K562 (cell line): ENCODE measurements at regions not wholly inside any gene's neighbourhood (a gene's known extent, or its start where the extent isn't known, plus 50 kb on each side); places are given as distances from the start of the nearest gene placed in this dataset.

Experiments
- ATAC-seq: fragments of 200-7000 bp; cut with Tn5 transposase; 3 replicates; pipeline ENCODE4 v1.9.1; 2020; ENCODE audit warnings: moderate library complexity
- BruUV-seq: library from RNA; stranded (reverse); fragments of 400-500 nt; replicated peaks from 2 replicates; lab custom pipeline; 2021; lab: Mats Ljungman, UMichigan
- CTCF ChIA-PET: fragments of 300-600 bp; formaldehyde crosslinking; extraction: SDS; loops from one replicate; lab custom pipeline; 2021; ENCODE audit warnings: low intra/inter-chr PET ratio; lab: Yijun Ruan, JAX
- POLR2A ChIA-PET: fragments of 300-600, 350-650 bp; sonication (Branson Sonifier 250); formaldehyde crosslinking; extraction: SDS; loops from one replicate; lab custom pipeline; 2021; ENCODE audit warnings: antibody characterized with exemption, inconsistent platforms; lab: Yijun Ruan, JAX
- DNase-seq, 4 experiments: peaks; one replicate each; pipeline versions ENCODE4 v3.0.0 to v3.0.0-alpha.2; 2011 to 2018; ENCODE audit warnings: low spot score in 3 of 4, mixed read lengths in 3 of 4; ENCODE audit errors: extremely low read depth in 1 of 4
- FAIRE-seq: peaks from 2 replicates; lab custom pipeline; 2011; peaks lifted over from hg19 to GRCh38; lab: Jason Lieb, UNC
- H2AFZ ChIP-seq: 2 replicates; pipeline ENCODE4 v1.6.0; 2011; ENCODE audit warnings: low read depth, low read length, control low read depth, inconsistent platforms
- H3K27ac ChIP-seq: fragments of 200-600 bp; 3 replicates; pipeline ENCODE4 v1.8.0; 2011; ENCODE audit warnings: low read depth, mild to moderate bottlenecking, control low read depth, inconsistent platforms, low read length, moderate library complexity, mixed read lengths; ENCODE audit errors: extremely low read depth
- H3K27me3 ChIP-seq, 2 experiments: fragments of 300-600 bp in 1 of 2; 2 replicates in 1 of 2; 3 replicates in 1 of 2; pipeline versions ENCODE4 v1.6.0 to v1.8.0; 2011; ENCODE audit warnings: inconsistent platforms in 2 of 2, low read length in 2 of 2, mild to moderate bottlenecking in 1 of 2, mixed read lengths in 1 of 2, moderate library complexity in 1 of 2; ENCODE audit not compliant: control insufficient read depth in 2 of 2, insufficient read depth in 2 of 2
- H3K36me3 ChIP-seq: fragments of 300-600 bp; 3 replicates; pipeline ENCODE4 v1.8.0; 2011; ENCODE audit warnings: mild to moderate bottlenecking, low read length, inconsistent platforms; ENCODE audit not compliant: control insufficient read depth, insufficient read depth
- H3K4me1 ChIP-seq, 2 experiments: fragments of 200-600 bp in 1 of 2; replicated peaks in 1 of 2; 2 replicates in 1 of 2; 3 replicates in 1 of 2; pipeline versions ENCODE4 v1.5.1 to v1.8.0; 2011; ENCODE audit warnings: inconsistent platforms in 2 of 2, low read length in 2 of 2, mild to moderate bottlenecking in 1 of 2, mixed read lengths in 1 of 2, moderate library complexity in 1 of 2; ENCODE audit not compliant: control insufficient read depth in 2 of 2, insufficient read depth in 2 of 2
- H3K4me2 ChIP-seq: 2 replicates; pipeline ENCODE4 v1.6.1; 2011; ENCODE audit warnings: low read length, control low read depth, inconsistent platforms, mixed read lengths; ENCODE audit not compliant: insufficient read depth
- H3K4me3 ChIP-seq: fragments of 200-600 bp; sonication (generic), shearing (Covaris generic); 2 replicates; pipeline ENCODE4 v1.5.1; 2016; ENCODE audit warnings: control low read depth, inconsistent platforms
- H3K79me2 ChIP-seq: fragments of 200-600 bp; 3 replicates; pipeline ENCODE4 v1.8.0; 2011; ENCODE audit warnings: low read length, inconsistent platforms; ENCODE audit not compliant: control insufficient read depth, insufficient read depth
- H3K9ac ChIP-seq, 2 experiments: 2 replicates each; pipeline versions ENCODE4 v1.6.0 to v1.6.1; 2011; ENCODE audit warnings: low read depth in 2 of 2, low read length in 2 of 2, control low read depth in 1 of 2, inconsistent platforms in 1 of 2, mild to moderate bottlenecking in 1 of 2, mixed read lengths in 1 of 2; ENCODE audit not compliant: insufficient read depth in 1 of 2
- H3K9me1 ChIP-seq: one replicate; pipeline ENCODE4 v1.6.0; 2011; ENCODE audit warnings: inconsistent platforms, mild to moderate bottlenecking, low read length, moderate library complexity; ENCODE audit not compliant: control insufficient read depth, insufficient read depth
- H3K9me3 ChIP-seq: replicated peaks from 2 replicates; pipeline ENCODE4 v1.5.1; 2011; ENCODE audit warnings: low read depth, low read length, inconsistent platforms; ENCODE audit not compliant: control insufficient read depth, insufficient read depth
- H4K20me1 ChIP-seq: replicated peaks from 2 replicates; pipeline ENCODE4 v1.6.1; 2011; ENCODE audit warnings: low read length, inconsistent platforms, mixed read lengths; ENCODE audit not compliant: control insufficient read depth, insufficient read depth
- AFF1 ChIP-seq, 2 experiments: fragments of 450-650 bp; IDR thresholded peaks; 2 replicates each; pipeline ENCODE4 v1.6.1; 2018; ENCODE audit warnings: mild to moderate bottlenecking in 2 of 2, low read depth in 1 of 2; ENCODE audit not compliant: partially characterized antibody in 2 of 2
- ZFP1 ChIP-seq: fragments of 450-650 bp; formaldehyde crosslinking; IDR thresholded peaks from 2 replicates; pipeline ENCODE4 v1.4.0; 2020; ENCODE audit warnings: mild to moderate bottlenecking, mixed read lengths
- WGBS: fragments of 100-300 bp; shearing (Covaris generic); methylation state at CpG from one replicate; pipeline ENCODE4 v1.1.6; 2016; ENCODE audit warnings: low coverage, mixed read lengths; ENCODE audit not compliant: insufficient coverage; ENCODE audit errors: missing lambda C conversion rate; 5-methylcytosine and 5-hydroxymethylcytosine counted together
- in situ Hi-C: fragments of 300-500 bp; cut with MboI; formaldehyde crosslinking; loops from 4 replicates; pipeline ENCODE4 v1.15.0; 2018; ENCODE audit warnings: inconsistent platforms, mixed read lengths
- intact Hi-C: fragments of 100-400 bp; cut with micrococcal nuclease; formaldehyde crosslinking; loops from 2 replicates; pipeline ENCODE4 v1.14.2; 2022
- TF ChIP-seq, protein P1 (sequence below): fragments of 450-650 bp; IDR thresholded peaks from 2 replicates; pipeline ENCODE4 v1.6.1; 2016; ENCODE audit warnings: borderline replicate concordance
- TF ChIP-seq, protein P2 (sequence below): IDR thresholded peaks from 3 replicates; pipeline ENCODE4 v1.6.1; 2011; ENCODE audit warnings: borderline replicate concordance, mild to moderate bottlenecking; ENCODE audit not compliant: insufficient read length, insufficient read depth
- TF ChIP-seq, protein P3 (sequence below), 3 experiments: fragments of 200-800 bp in 1 of 3; sonication (Bioruptor generic) in 1 of 3; sonication (generic) in 1 of 3; formaldehyde crosslinking in 1 of 3; IDR thresholded peaks; 2 replicates each; pipeline versions ENCODE4 v1.6.1 to v1.8.0; 2016 to 2022; ENCODE audit warnings: mild to moderate bottlenecking in 2 of 3, missing compliant biosample characterization in 2 of 3, missing genetic modification characterization in 2 of 3, missing genetic modification reagents in 1 of 3

DNA sequence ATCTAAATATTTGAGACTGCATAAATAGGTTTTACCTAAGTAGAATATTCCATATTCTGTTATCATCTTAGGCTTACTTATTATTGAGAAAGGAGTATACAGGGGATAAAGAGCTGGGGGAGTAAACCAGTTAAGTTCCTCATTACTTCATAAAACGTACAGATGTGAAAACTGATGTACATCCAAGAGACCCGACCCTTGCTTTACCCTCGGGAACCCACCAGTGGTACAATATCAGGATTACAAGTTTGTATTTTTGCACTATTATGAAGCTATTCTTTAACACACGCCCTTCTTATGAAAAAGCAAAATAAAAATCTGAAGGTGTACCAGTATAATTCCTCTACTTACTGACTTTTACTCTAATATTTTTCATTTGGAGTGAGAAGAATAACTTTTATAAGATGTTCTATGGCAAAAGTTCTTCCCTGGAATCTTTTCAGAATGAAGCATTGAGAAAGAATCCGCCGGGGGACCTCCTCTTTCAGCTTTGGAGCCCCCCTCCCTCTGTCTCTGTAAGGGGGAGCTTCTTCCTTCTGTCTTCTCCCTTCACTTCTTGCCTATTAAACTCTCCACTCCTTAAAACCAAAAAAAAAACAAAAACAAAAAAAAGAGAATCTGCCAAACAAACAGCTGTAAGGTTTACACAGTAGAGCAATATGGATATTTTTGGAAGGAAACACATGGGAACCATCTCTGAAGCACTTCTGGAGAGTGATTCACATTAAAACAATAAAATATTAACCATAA is 550.0 kb downstream of the TNS3 start:
- CTCF ChIA-PET: no interaction called here
- ATAC-seq (no peak), FAIRE-seq (no peak), DNase-seq (no peak)
- H3K4me1 ChIP-seq: no peaks in the 10 kb centered on the region
- H3K36me3 ChIP-seq: no peaks in the 10 kb centered on the region
- intact Hi-C loops: no loop called here
- no peak overlapping the region for H3K27ac ChIP-seq
- no TSS peak for BruUV-seq
- TF ChIP-seq AFF1 (IDR thresholded peaks at IDR 0.05; ENCODE audit: low read depth in 1 of 2, partially characterized antibody in 2 of 2) (no peak), ZFP1 (CRISPR knock-in tag) (no peak)
- TF ChIP-seq, protein P1, sequence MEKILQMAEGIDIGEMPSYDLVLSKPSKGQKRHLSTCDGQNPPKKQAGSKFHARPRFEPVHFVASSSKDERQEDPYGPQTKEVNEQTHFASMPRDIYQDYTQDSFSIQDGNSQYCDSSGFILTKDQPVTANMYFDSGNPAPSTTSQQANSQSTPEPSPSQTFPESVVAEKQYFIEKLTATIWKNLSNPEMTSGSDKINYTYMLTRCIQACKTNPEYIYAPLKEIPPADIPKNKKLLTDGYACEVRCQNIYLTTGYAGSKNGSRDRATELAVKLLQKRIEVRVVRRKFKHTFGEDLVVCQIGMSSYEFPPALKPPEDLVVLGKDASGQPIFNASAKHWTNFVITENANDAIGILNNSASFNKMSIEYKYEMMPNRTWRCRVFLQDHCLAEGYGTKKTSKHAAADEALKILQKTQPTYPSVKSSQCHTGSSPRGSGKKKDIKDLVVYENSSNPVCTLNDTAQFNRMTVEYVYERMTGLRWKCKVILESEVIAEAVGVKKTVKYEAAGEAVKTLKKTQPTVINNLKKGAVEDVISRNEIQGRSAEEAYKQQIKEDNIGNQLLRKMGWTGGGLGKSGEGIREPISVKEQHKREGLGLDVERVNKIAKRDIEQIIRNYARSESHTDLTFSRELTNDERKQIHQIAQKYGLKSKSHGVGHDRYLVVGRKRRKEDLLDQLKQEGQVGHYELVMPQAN: no peak
- TF ChIP-seq, protein P2, sequence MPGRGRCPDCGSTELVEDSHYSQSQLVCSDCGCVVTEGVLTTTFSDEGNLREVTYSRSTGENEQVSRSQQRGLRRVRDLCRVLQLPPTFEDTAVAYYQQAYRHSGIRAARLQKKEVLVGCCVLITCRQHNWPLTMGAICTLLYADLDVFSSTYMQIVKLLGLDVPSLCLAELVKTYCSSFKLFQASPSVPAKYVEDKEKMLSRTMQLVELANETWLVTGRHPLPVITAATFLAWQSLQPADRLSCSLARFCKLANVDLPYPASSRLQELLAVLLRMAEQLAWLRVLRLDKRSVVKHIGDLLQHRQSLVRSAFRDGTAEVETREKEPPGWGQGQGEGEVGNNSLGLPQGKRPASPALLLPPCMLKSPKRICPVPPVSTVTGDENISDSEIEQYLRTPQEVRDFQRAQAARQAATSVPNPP: no peak
- TF ChIP-seq, protein P3, sequence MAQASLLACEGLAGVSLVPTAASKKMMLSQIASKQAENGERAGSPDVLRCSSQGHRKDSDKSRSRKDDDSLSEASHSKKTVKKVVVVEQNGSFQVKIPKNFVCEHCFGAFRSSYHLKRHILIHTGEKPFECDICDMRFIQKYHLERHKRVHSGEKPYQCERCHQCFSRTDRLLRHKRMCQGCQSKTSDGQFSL (CRISPR knock-in tag; IDR thresholded peaks at IDR 0.05): no peak
- TF ChIP-seq, protein P3 (tag; IDR thresholded peaks at IDR 0.05): no peak
- H3K9ac ChIP-seq: no peak overlapping the region
- WGBS: 0% methylated on average over 6 of the region's 6 CpGs
- no peaks in the 10 kb centered on the region for H3K9me1 ChIP-seq
- no peak overlapping the region for H2AFZ ChIP-seq
- H3K4me2 ChIP-seq: no peak overlapping the region
- no peak overlapping the region for H3K4me3 ChIP-seq
- H3K9me3 ChIP-seq: no peaks in the 10 kb centered on the region
- H3K79me2 ChIP-seq: no peaks in the 10 kb centered on the region
- H3K27me3 ChIP-seq: 0 out of 5 replicates have a peak, but pooled peaks cover 0 to 4% of the 10 kb centered on the region in 2 experiments
- in situ Hi-C loops: no loop called here
- H4K20me1 ChIP-seq: no peaks in the 10 kb centered on the region
- POLR2A ChIA-PET: no interaction called here
